HepG2 (cell line): ENCODE measurements at regions not wholly inside any gene's neighbourhood (a gene's known extent, or its start where the extent isn't known, plus 50 kb on each side); places are given as distances from the start of the nearest gene placed in this dataset.

Source experiments
- ATAC-seq: fragments of 200-7000 bp; cut with Tn5 transposase; 3 replicates; pipeline ENCODE4 v1.9.1; 2020; ENCODE audit warnings: mild to moderate bottlenecking, moderate library complexity
- BruUV-seq: library from RNA; stranded (reverse); fragments of 400-500 nt; replicated peaks from 2 replicates; lab custom pipeline; 2021; lab: Mats Ljungman, UMichigan
- CTCF ChIA-PET: fragments of 300-600 bp; formaldehyde crosslinking; extraction: SDS; loops from one replicate; lab custom pipeline; 2021; ENCODE audit warnings: low total read pairs, inconsistent platforms, low intra/inter-chr PET ratio; lab: Yijun Ruan, JAX
- POLR2A ChIA-PET: fragments of 350-600 bp; sonication (Branson Sonifier 250); formaldehyde crosslinking; loops from one replicate; lab custom pipeline; 2020; ENCODE audit warnings: antibody characterized with exemption, inconsistent platforms; lab: Yijun Ruan, JAX
- DNase-seq: peaks from one replicate; pipeline ENCODE4 v3.0.0-alpha.2; 2015; ENCODE audit warnings: low spot score
- FAIRE-seq: peaks from 3 replicates; lab custom pipeline; 2011; peaks lifted over from hg19 to GRCh38; lab: Jason Lieb, UNC
- H2AFZ ChIP-seq: one replicate; pipeline ENCODE4 v1.6.1; 2011; ENCODE audit warnings: low read length, inconsistent platforms
- H3K27ac ChIP-seq: fragments of 300-600 bp; 3 replicates; pipeline ENCODE4 v1.8.0; 2011; ENCODE audit warnings: mixed run types, mild to moderate bottlenecking, mixed read lengths, low read length, inconsistent platforms; ENCODE audit not compliant: insufficient read depth; ENCODE audit errors: extremely low read length
- H3K27me3 ChIP-seq, 2 experiments: fragments of 200-600 bp in 1 of 2; 2 replicates in 1 of 2; 3 replicates in 1 of 2; pipeline versions ENCODE4 v1.6.0 to v1.8.0; 2011; ENCODE audit warnings: low read length in 2 of 2, mild to moderate bottlenecking in 2 of 2, moderate library complexity in 2 of 2, inconsistent platforms in 1 of 2; ENCODE audit not compliant: insufficient read depth in 2 of 2, control insufficient read depth in 1 of 2
- H3K36me3 ChIP-seq, 2 experiments: fragments of 200-600 bp in 1 of 2; replicated peaks in 1 of 2; 2 replicates in 1 of 2; 3 replicates in 1 of 2; pipeline versions ENCODE4 v1.5.1 to v1.8.0; 2011; ENCODE audit warnings: low read length in 2 of 2, inconsistent platforms in 1 of 2; ENCODE audit not compliant: insufficient read depth in 2 of 2, control insufficient read depth in 1 of 2
- H3K4me1 ChIP-seq: 2 replicates; pipeline ENCODE4 v1.5.1; 2012; ENCODE audit warnings: low read length, inconsistent platforms; ENCODE audit not compliant: insufficient read depth
- H3K4me2 ChIP-seq: 2 replicates; pipeline ENCODE4 v1.6.0; 2011; ENCODE audit warnings: low read depth, low read length, inconsistent platforms
- H3K4me3 ChIP-seq, 3 experiments: fragments of 200-600 bp in 1 of 3; sonication (generic), shearing (Covaris generic) in 1 of 3; replicated peaks in 1 of 3; 2 replicates each; pipeline ENCODE4 v1.5.1; 2011 to 2016; ENCODE audit warnings: low read length in 3 of 3, inconsistent platforms in 2 of 3, low read depth in 2 of 3, mild to moderate bottlenecking in 2 of 3, control low read depth in 1 of 3, mixed read lengths in 1 of 3; ENCODE audit not compliant: insufficient read depth in 1 of 3
- H3K79me2 ChIP-seq: one replicate; pipeline ENCODE4 v1.6.1; 2011; ENCODE audit warnings: low read length, inconsistent platforms; ENCODE audit not compliant: insufficient read depth
- H3K9ac ChIP-seq: 2 replicates; pipeline ENCODE4 v1.6.0; 2011; ENCODE audit warnings: mild to moderate bottlenecking, low read depth, low read length, inconsistent platforms; ENCODE audit not compliant: insufficient read depth
- H3K9me3 ChIP-seq: 2 replicates; pipeline ENCODE4 v1.5.1; 2012; ENCODE audit warnings: mild to moderate bottlenecking, low read length
- H4K20me1 ChIP-seq: 2 replicates; pipeline ENCODE4 v1.6.0; 2011; ENCODE audit warnings: inconsistent platforms, mild to moderate bottlenecking, low read length, moderate library complexity; ENCODE audit not compliant: insufficient read depth
- FLYWCH1 ChIP-seq: sonication (generic); formaldehyde crosslinking; IDR thresholded peaks from 2 replicates; pipeline ENCODE4 v1.8.1; 2023; ENCODE audit warnings: mild to moderate bottlenecking, missing genetic modification reagents
- FOSL2 ChIP-seq: sonication (generic); formaldehyde crosslinking; IDR thresholded peaks from 2 replicates; pipeline ENCODE4 v1.4.0; 2020; ENCODE audit warnings: missing genetic modification reagents
- KDM6A ChIP-seq: IDR thresholded peaks from 2 replicates; pipeline ENCODE4 v1.6.1; 2016; ENCODE audit warnings: low read depth
- MIER3 ChIP-seq: IDR thresholded peaks from 2 replicates; pipeline ENCODE4 v1.6.1; 2016; ENCODE audit warnings: missing compliant biosample characterization, borderline replicate concordance
- NCOA1 ChIP-seq: sonication (generic); formaldehyde crosslinking; IDR thresholded peaks from 2 replicates; pipeline ENCODE4 v1.9.0; 2021; ENCODE audit warnings: missing genetic modification reagents
- RARA ChIP-seq: IDR thresholded peaks from 2 replicates; pipeline ENCODE4 v1.6.1; 2016; ENCODE audit warnings: missing genetic modification reagents, missing compliant biosample characterization
- SOX6 ChIP-seq, 2 experiments: fragments of 450-650 bp in 1 of 2; sonication (generic) in 1 of 2; formaldehyde crosslinking in 1 of 2; IDR thresholded peaks; 2 replicates each; pipeline versions ENCODE4 v1.4.0 to v1.6.1; 2017 to 2020; ENCODE audit warnings: antibody characterized with exemption in 1 of 2, mild to moderate bottlenecking in 1 of 2, missing genetic modification reagents in 1 of 2
- ZFP62 ChIP-seq: sonication (generic); formaldehyde crosslinking; IDR thresholded peaks from 2 replicates; pipeline ENCODE4 v1.4.0; 2020; ENCODE audit warnings: missing genetic modification reagents
- ZNF260 ChIP-seq: sonication (generic); formaldehyde crosslinking; IDR thresholded peaks from 2 replicates; pipeline ENCODE4 v1.4.0; 2020; ENCODE audit warnings: missing genetic modification reagents, low read depth, mild to moderate bottlenecking, borderline replicate concordance
- ZNF350 ChIP-seq: sonication (generic); formaldehyde crosslinking; IDR thresholded peaks from 2 replicates; pipeline ENCODE4 v1.4.0; 2020; ENCODE audit warnings: mild to moderate bottlenecking, low read depth, missing genetic modification reagents, borderline replicate concordance
- ZNF766 ChIP-seq: sonication (generic); formaldehyde crosslinking; IDR thresholded peaks from 2 replicates; pipeline ENCODE4 v1.5.0; 2020; ENCODE audit warnings: missing genetic modification reagents, borderline replicate concordance
- WGBS: methylation state at CpG from one replicate; pipeline ENCODE4 v1.1.6; 2017; ENCODE audit warnings: low lambda C conversion rate; 5-methylcytosine and 5-hydroxymethylcytosine counted together
- in situ Hi-C: cut with HindIII; loops from 2 replicates; pipeline ENCODE4 v1.10.0; 2017; ENCODE audit warnings: low pct_unique_long_range_greater_than_20kb; ENCODE audit not compliant: extremely low pct_ligation_motif_present
- intact Hi-C: fragments of 100-400 bp; cut with micrococcal nuclease; formaldehyde crosslinking; loops from one replicate; pipeline ENCODE4 v1.10.0; 2022; ENCODE audit not compliant: unreplicated experiment
- TF ChIP-seq, protein P1 (sequence below): sonication (generic); formaldehyde crosslinking; IDR thresholded peaks from 2 replicates; pipeline ENCODE4 v1.5.0; 2020; ENCODE audit warnings: missing genetic modification reagents
- TF ChIP-seq, protein P2 (sequence below): IDR thresholded peaks from 2 replicates; pipeline ENCODE4 v1.6.1; 2016; ENCODE audit warnings: missing compliant biosample characterization, missing genetic modification reagents, borderline replicate concordance

DNA sequence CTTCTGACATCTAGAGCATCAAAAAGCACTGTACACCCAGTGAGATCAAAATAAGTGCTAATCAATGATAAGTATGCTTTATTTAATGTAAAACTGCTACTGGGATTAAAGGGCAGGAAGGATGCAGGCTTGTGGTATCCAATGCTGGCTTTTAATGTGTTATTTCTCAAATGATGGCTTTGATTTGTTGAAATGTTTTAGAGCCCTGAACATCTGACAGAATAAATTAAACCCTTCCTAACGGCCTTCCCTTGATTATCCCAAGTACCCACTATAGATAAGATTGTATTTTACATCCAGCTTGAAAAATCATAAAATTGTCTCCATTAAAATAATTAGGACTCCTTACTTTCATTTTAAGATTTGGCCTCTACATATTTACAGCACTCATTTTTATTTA, 382.9 kb downstream of the HNRNPD start:
- POLR2A ChIA-PET, result no interaction called here
- CTCF ChIA-PET, result no interaction called here
- FAIRE-seq, result no peak
- Histone ChIP-seq H3K27ac (no peak overlapping the region), H2AFZ (no peak overlapping the region), H3K9ac (no peak overlapping the region), H4K20me1 (no peaks in the 10 kb centered on the region), H3K36me3 (no peaks in the 10 kb centered on the region), H3K27me3 (no peaks in the 10 kb centered on the region; a peak in 1 of 5 replicates), H3K4me3 (no peak overlapping the region), H3K4me1 (no peaks in the 10 kb centered on the region; the same call in 1 of the 2 replicates), H3K9me3 (no peaks in the 10 kb centered on the region), H3K79me2 (no peaks in the 10 kb centered on the region), H3K4me2 (no peak overlapping the region)
- intact Hi-C loops (no loop called here), in situ Hi-C loops (no loop called here)
- TF ChIP-seq SOX6 (IDR thresholded peaks at IDR 0.05), result no peak
- TF ChIP-seq SOX6 (CRISPR knock-in tag; IDR thresholded peaks at IDR 0.05), result no peak
- no peak for TF ChIP-seq RARA (CRISPR knock-in tag)
- no peak for TF ChIP-seq ZNF766
- TF ChIP-seq MIER3 (CRISPR knock-in tag), result no peak
- TF ChIP-seq, protein P1, sequence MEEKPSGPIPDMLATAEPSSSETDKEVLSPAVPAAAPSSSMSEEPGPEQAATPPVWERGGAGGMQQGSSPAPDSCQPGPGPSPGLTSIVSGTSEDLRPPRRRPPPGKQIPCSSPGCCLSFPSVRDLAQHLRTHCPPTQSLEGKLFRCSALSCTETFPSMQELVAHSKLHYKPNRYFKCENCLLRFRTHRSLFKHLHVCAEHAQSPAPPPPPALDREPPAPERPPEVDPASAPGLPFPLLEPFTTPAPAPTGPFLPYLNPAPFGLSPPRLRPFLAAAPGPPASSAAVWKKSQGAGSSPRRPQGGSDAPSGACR (CRISPR knock-in tag), result no peak
- TF ChIP-seq FLYWCH1 (CRISPR knock-in tag), result no peak
- TF ChIP-seq ZFP62, result no peak
- TF ChIP-seq ZNF350, result no peak
- TF ChIP-seq, protein P2, sequence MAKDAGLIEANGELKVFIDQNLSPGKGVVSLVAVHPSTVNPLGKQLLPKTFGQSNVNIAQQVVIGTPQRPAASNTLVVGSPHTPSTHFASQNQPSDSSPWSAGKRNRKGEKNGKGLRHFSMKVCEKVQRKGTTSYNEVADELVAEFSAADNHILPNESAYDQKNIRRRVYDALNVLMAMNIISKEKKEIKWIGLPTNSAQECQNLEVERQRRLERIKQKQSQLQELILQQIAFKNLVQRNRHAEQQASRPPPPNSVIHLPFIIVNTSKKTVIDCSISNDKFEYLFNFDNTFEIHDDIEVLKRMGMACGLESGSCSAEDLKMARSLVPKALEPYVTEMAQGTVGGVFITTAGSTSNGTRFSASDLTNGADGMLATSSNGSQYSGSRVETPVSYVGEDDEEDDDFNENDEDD (CRISPR knock-in tag), result no peak
- no peak for TF ChIP-seq FOSL2 (CRISPR knock-in tag)
- no peak for TF ChIP-seq ZNF260
- no peak for TF ChIP-seq NCOA1
- TF ChIP-seq KDM6A, result no peak
- no peak for ATAC-seq
- no peak for DNase-seq
- 7% methylated on average over 1 of the region's 1 CpG for WGBS
- no TSS peak for BruUV-seq
